HG03342 (cell line): ENCODE measurements at regions not wholly inside any gene's neighbourhood (a gene's known extent, or its start where the extent isn't known, plus 50 kb on each side); places are given as distances from the start of the nearest gene placed in this dataset.
"Not testable (repeated sequence)": the region's sequence is repeated elsewhere in the genome, so short reads cannot be mapped to it uniquely, and the experiment has no call there.

Source experiments
- ATAC-seq: cut with Tn5 transposase; IDR thresholded peaks from one replicate; pipeline ENCODE4 v1.9.1; 2021; ENCODE audit warnings: mild to moderate bottlenecking, moderate library complexity; ENCODE audit not compliant: unreplicated experiment

GRCh38 chr1:189646066-189646465 lies 831.6 kb downstream of the BRINP3 start:
- no peak for ATAC-seq

GRCh38 chr1:189654906-189655305 lies 822.8 kb downstream of the BRINP3 start:
- no peak for ATAC-seq

GRCh38 chr1:189656628-189657530 lies 820.8 kb downstream of the BRINP3 start:
- no peak for ATAC-seq

GRCh38 chr1:189657715-189658114 lies 819.9 kb downstream of the BRINP3 start:
- ATAC-seq: no peak

- ATAC-seq: no peak
These were observed 819.3 kb downstream of the BRINP3 start for GRCh38 chr1:189658381-189658780.

- ATAC-seq: no peak
These were observed 817.9 kb downstream of the BRINP3 start for GRCh38 chr1:189659731-189660130.

GRCh38 chr1:189662190-189662589 lies 815.5 kb downstream of the BRINP3 start:
- ATAC-seq: no peak

- ATAC-seq: no peak
These were observed 807.8 kb downstream of the BRINP3 start for GRCh38 chr1:189669846-189670245.

GRCh38 chr1:189673217-189673616 lies 804.4 kb downstream of the BRINP3 start:
- no peak for ATAC-seq

- no peak for ATAC-seq
These were observed 801.9 kb downstream of the BRINP3 start for GRCh38 chr1:189675712-189676244.

- no peak for ATAC-seq
These were observed 798.9 kb downstream of the BRINP3 start for GRCh38 chr1:189678779-189679178.

- ATAC-seq: peak; percentile 88
These were observed 796.3 kb downstream of the BRINP3 start for GRCh38 chr1:189681252-189681919.

- no peak for ATAC-seq
These were observed 795.1 kb downstream of the BRINP3 start for GRCh38 chr1:189682591-189682990.

- no peak for ATAC-seq
These were observed 791.4 kb downstream of the BRINP3 start for GRCh38 chr1:189686288-189686687.

- ATAC-seq: no peak
These were observed 784.5 kb downstream of the BRINP3 start for GRCh38 chr1:189693140-189693539.

- ATAC-seq: no peak
These were observed 781.4 kb downstream of the BRINP3 start for GRCh38 chr1:189696297-189696696.

- ATAC-seq: no peak
These were observed 780.6 kb downstream of the BRINP3 start for GRCh38 chr1:189697113-189697512.

GRCh38 chr1:189701606-189702005 lies 776.1 kb downstream of the BRINP3 start:
- no peak for ATAC-seq

GRCh38 chr1:189706594-189706993 lies 771.1 kb downstream of the BRINP3 start:
- ATAC-seq: no peak

GRCh38 chr1:189708674-189709073 lies 769.0 kb downstream of the BRINP3 start:
- ATAC-seq: no peak

- not testable (repeated sequence) for ATAC-seq
These were observed 759.4 kb downstream of the BRINP3 start for GRCh38 chr1:189718147-189718795.
